H1 (cell line): ENCODE measurements at regions not wholly inside any gene's neighbourhood (a gene's known extent, or its start where the extent isn't known, plus 50 kb on each side); places are given as distances from the start of the nearest gene placed in this dataset.
A peak's percentile ranks its signal among the peaks of the same experiment; 100 is the strongest.

ENCODE experiments used
- CTCF ChIA-PET: fragments of 300-600 bp; sonication (Branson Sonifier 250); formaldehyde crosslinking; loops from one replicate; lab custom pipeline; 2021; ENCODE audit not compliant: partially characterized antibody; lab: Charles Lee
- POLR2A ChIA-PET: fragments of 300-600 bp; sonication (Branson Sonifier 250); formaldehyde crosslinking; loops from one replicate; lab custom pipeline; 2021; ENCODE audit warnings: inconsistent platforms; ENCODE audit not compliant: partially characterized antibody; lab: Charles Lee
- DNase-seq, 2 experiments: peaks; one replicate each; pipeline versions ENCODE4 v3.0.0 to v3.0.0-alpha.2; 2010 to 2022; ENCODE audit warnings: low spot score in 2 of 2, low read depth in 1 of 2, mixed read lengths in 1 of 2
- FAIRE-seq: peaks from 2 replicates; lab custom pipeline; 2011; peaks lifted over from hg19 to GRCh38; lab: Jason Lieb, UNC
- H2AFZ ChIP-seq: 2 replicates; pipeline ENCODE4 v1.8.1; 2012; ENCODE audit warnings: low read length, inconsistent platforms
- H2AK5ac ChIP-seq: 2 replicates; pipeline ENCODE4 v1.6.1; 2013; ENCODE audit warnings: low read depth, low read length
- H2BK120ac ChIP-seq: replicated peaks from 2 replicates; pipeline ENCODE3; 2013; ENCODE audit warnings: low read depth, low read length, inconsistent platforms
- H2BK12ac ChIP-seq: 2 replicates; pipeline ENCODE4 v1.6.1; 2013; ENCODE audit warnings: low read depth, low read length
- H2BK15ac ChIP-seq: 2 replicates; pipeline ENCODE4 v1.6.1; 2013; ENCODE audit warnings: low read length
- H2BK20ac ChIP-seq: 2 replicates; pipeline ENCODE4 v1.6.1; 2013; ENCODE audit warnings: low read length
- H2BK5ac ChIP-seq: 2 replicates; pipeline ENCODE4 v1.6.1; 2013; ENCODE audit warnings: low read depth, low read length
- H3K14ac ChIP-seq: 2 replicates; pipeline ENCODE4 v1.6.1; 2013; ENCODE audit warnings: inconsistent platforms; ENCODE audit not compliant: insufficient read length
- H3K18ac ChIP-seq: 2 replicates; pipeline ENCODE4 v1.6.1; 2013; ENCODE audit warnings: low read length; ENCODE audit errors: extremely low read depth
- H3K23ac ChIP-seq: 2 replicates; pipeline ENCODE4 v1.6.1; 2013; ENCODE audit warnings: inconsistent platforms; ENCODE audit not compliant: insufficient read length
- H3K23me2 ChIP-seq: 2 replicates; pipeline ENCODE4 v1.6.1; 2013; ENCODE audit warnings: low read depth, low read length
- H3K27ac ChIP-seq: 2 replicates; pipeline ENCODE4 v1.6.1; 2011; ENCODE audit warnings: low read depth, low read length, inconsistent platforms
- H3K27me3 ChIP-seq, 4 experiments: replicated peaks in 1 of 4; 1 replicate in 1 of 4; 2 replicates in 3 of 4; pipeline versions ENCODE4 v1.6.1 to v1.8.1; 2011 to 2013; ENCODE audit warnings: low read length in 3 of 4, mild to moderate bottlenecking in 3 of 4, inconsistent platforms in 2 of 4, mixed read lengths in 2 of 4, moderate library complexity in 1 of 4; ENCODE audit not compliant: control insufficient read depth in 3 of 4, insufficient read depth in 3 of 4; ENCODE audit errors: extremely low read depth in 1 of 4
- H3K36me3 ChIP-seq, 4 experiments: 2 replicates each; pipeline versions ENCODE4 v1.6.1 to v1.8.1; 2011 to 2013; ENCODE audit warnings: mild to moderate bottlenecking in 4 of 4, low read length in 3 of 4, moderate library complexity in 2 of 4, control low read depth in 1 of 4, inconsistent platforms in 1 of 4; ENCODE audit not compliant: insufficient read depth in 4 of 4, control insufficient read depth in 2 of 4
- H3K4ac ChIP-seq: replicated peaks from 2 replicates; pipeline ENCODE3; 2013; ENCODE audit warnings: low read length, low read depth, mixed read lengths, inconsistent platforms; ENCODE audit not compliant: insufficient read length
- H3K4me1 ChIP-seq, 4 experiments: replicated peaks in 1 of 4; 1 replicate in 1 of 4; 2 replicates in 3 of 4; pipeline versions ENCODE4 v1.6.1 to v1.8.1; 2011 to 2013; ENCODE audit warnings: low read length in 3 of 4, inconsistent platforms in 2 of 4, mixed read lengths in 1 of 4; ENCODE audit not compliant: insufficient read depth in 4 of 4, control insufficient read depth in 3 of 4
- H3K4me2 ChIP-seq, 2 experiments: 2 replicates each; pipeline versions ENCODE4 v1.6.1 to v1.8.1; 2011 to 2013; ENCODE audit warnings: low read depth in 2 of 2, low read length in 2 of 2, control low read depth in 1 of 2, inconsistent platforms in 1 of 2, mild to moderate bottlenecking in 1 of 2; ENCODE audit not compliant: insufficient read depth in 1 of 2
- H3K4me3 ChIP-seq, 4 experiments: fragments of 200-600, 300-600 bp in 1 of 4; sonication (generic), shearing (Covaris generic), sonication (Bioruptor Twin) in 1 of 4; 2 replicates each; pipeline versions ENCODE4 v1.5.1 to v1.8.1; 2011 to 2016; ENCODE audit warnings: low read length in 4 of 4, low read depth in 3 of 4, control low read depth in 2 of 4, inconsistent platforms in 2 of 4, mild to moderate bottlenecking in 2 of 4, mixed read lengths in 1 of 4, moderate library complexity in 1 of 4; ENCODE audit not compliant: insufficient read depth in 2 of 4; ENCODE audit errors: extremely low read depth in 1 of 4
- H3K56ac ChIP-seq: replicated peaks from 2 replicates; pipeline ENCODE3; 2013; ENCODE audit warnings: low read depth, mild to moderate bottlenecking, mixed read lengths, low read length, inconsistent platforms; ENCODE audit not compliant: insufficient read length
- H3K79me1 ChIP-seq: 2 replicates; pipeline ENCODE4 v1.6.1; 2013; ENCODE audit warnings: low read depth, low read length, control low read depth
- H3K79me2 ChIP-seq, 2 experiments: 2 replicates each; pipeline versions ENCODE4 v1.6.1 to v1.8.1; 2012 to 2013; ENCODE audit warnings: low read length in 2 of 2, mild to moderate bottlenecking in 2 of 2, inconsistent platforms in 1 of 2; ENCODE audit not compliant: insufficient read depth in 2 of 2, control insufficient read depth in 1 of 2
- H3K9ac ChIP-seq, 4 experiments: replicated peaks in 1 of 4; 1 replicate in 1 of 4; 2 replicates in 3 of 4; pipeline versions ENCODE4 v1.6.1 to v1.8.1; 2011 to 2013; ENCODE audit warnings: low read depth in 3 of 4, low read length in 3 of 4, control low read depth in 2 of 4, mild to moderate bottlenecking in 2 of 4, moderate library complexity in 2 of 4, inconsistent platforms in 1 of 4; ENCODE audit errors: extremely low read depth in 1 of 4
- H3K9me3 ChIP-seq, 2 experiments: 2 replicates each; pipeline versions ENCODE4 v1.6.1 to v1.8.1; 2012 to 2013; ENCODE audit warnings: mild to moderate bottlenecking in 2 of 2, moderate library complexity in 2 of 2, control low read depth in 1 of 2, inconsistent platforms in 1 of 2, low read depth in 1 of 2, low read length in 1 of 2, mixed read lengths in 1 of 2; ENCODE audit not compliant: insufficient read depth in 2 of 2
- H4K20me1 ChIP-seq, 2 experiments: replicated peaks in 1 of 2; 2 replicates each; pipeline versions ENCODE3 to v1.8.1; 2011 to 2013; ENCODE audit warnings: inconsistent platforms in 2 of 2, low read length in 2 of 2, mild to moderate bottlenecking in 1 of 2; ENCODE audit not compliant: insufficient read depth in 2 of 2, control insufficient read depth in 1 of 2
- H4K5ac ChIP-seq: 2 replicates; pipeline ENCODE4 v1.6.1; 2013; ENCODE audit warnings: low read length, low read depth, mixed read lengths, inconsistent platforms; ENCODE audit not compliant: insufficient read length
- H4K8ac ChIP-seq: 2 replicates; pipeline ENCODE4 v1.8.0; 2013; ENCODE audit warnings: mild to moderate bottlenecking, moderate library complexity, low read length, inconsistent platforms; ENCODE audit not compliant: insufficient read depth; ENCODE audit errors: extremely low read depth
- H4K91ac ChIP-seq: replicated peaks from 2 replicates; pipeline ENCODE3; 2013; ENCODE audit warnings: low read length, mixed read lengths, inconsistent platforms; ENCODE audit not compliant: insufficient read length
- CBX5 ChIP-seq: fragments of 300-800, 300-1000 bp; sonication (generic); IDR thresholded peaks from 2 replicates; pipeline ENCODE4 v1.7.1; 2016; ENCODE audit warnings: antibody characterized with exemption, low read length, low read depth
- KDM1A ChIP-seq: fragments of 200-600, 300-600 bp; sonication (generic); IDR thresholded peaks from 2 replicates; pipeline ENCODE4 v1.7.1; 2016; ENCODE audit warnings: mild to moderate bottlenecking, low read length, borderline replicate concordance
- WGBS, 2 experiments: shearing (Covaris generic) in 1 of 2; methylation state at CpG; one replicate each; pipeline versions ENCODE4 v1.1.6 to v1.1.7; 2013 to 2015; ENCODE audit warnings: low lambda C conversion rate in 2 of 2, mixed read lengths in 2 of 2, inconsistent platforms in 1 of 2, low coverage in 1 of 2, missing lambda C conversion rate in 1 of 2; ENCODE audit not compliant: insufficient replicate concordance in 2 of 2, insufficient coverage in 1 of 2, insufficient read length in 1 of 2; ENCODE audit errors: extremely low coverage in 1 of 2, missing lambda C conversion rate in 1 of 2; 5-methylcytosine and 5-hydroxymethylcytosine counted together

DNA sequence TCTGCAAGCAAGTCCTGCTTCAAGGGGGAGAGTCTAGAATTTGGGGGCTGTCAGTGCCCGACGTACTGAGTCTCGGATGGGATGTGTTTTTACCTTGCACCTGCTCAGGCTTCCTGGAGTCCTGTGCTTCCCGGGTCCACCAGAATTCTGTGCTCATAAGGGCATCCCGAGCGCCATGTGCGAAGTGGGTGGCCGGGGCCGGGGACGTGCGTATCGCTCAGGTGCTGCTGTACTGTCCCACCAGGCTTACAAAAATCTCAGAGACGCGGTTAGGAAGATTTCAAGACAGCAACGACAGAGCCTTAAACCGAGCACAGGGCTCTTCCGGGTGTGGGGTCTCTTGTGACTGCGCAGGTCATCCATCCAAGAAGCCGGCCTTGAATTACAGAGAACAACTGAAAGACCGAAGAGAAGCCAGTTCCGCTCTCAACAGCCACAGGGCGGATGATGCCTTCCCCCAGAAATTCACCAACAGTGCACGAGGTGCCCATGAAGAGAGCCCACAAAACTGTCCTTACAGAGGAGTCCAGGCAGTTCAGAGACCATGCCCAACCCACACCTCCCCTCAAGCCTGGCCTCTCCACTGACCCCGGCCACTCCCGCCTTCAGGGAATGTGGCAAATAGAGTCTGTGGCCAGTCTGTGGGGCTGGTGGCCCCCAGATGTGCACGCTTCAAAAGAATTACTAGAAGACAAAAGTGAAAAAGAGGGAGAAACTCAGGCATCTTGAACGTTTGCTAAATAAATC lies 104.7 kb downstream of the PXDC1 start:
- no peaks in the 10 kb centered on the region for H3K27me3 ChIP-seq
- DNase-seq, result peak in 1 of 2 experiments; percentile 34
- H3K27ac ChIP-seq, result no peak overlapping the region
- H3K23me2 ChIP-seq, result no peaks in the 10 kb centered on the region
- H2BK5ac ChIP-seq, result no peak overlapping the region
- ChIA-PET CTCF (no interaction called here), POLR2A (no interaction called here)
- no peak overlapping the region for H2BK15ac ChIP-seq
- no peak overlapping the region for H2BK20ac ChIP-seq
- H3K4me1 ChIP-seq, result no peaks in the 10 kb centered on the region
- no peak overlapping the region for H2BK120ac ChIP-seq
- FAIRE-seq, result no peak
- no peaks in the 10 kb centered on the region for H3K79me2 ChIP-seq
- H4K20me1 ChIP-seq, result no peaks in the 10 kb centered on the region
- no peak overlapping the region for H3K4ac ChIP-seq
- H2BK12ac ChIP-seq, result no peak overlapping the region
- H3K4me2 ChIP-seq, result no peak overlapping the region
- H4K8ac ChIP-seq, result no peak overlapping the region
- no peak overlapping the region for H4K5ac ChIP-seq
- no peak overlapping the region for H3K14ac ChIP-seq
- H3K18ac ChIP-seq, result no peak overlapping the region
- TF ChIP-seq KDM1A (no peak), CBX5 (no peak)
- 0 out of 2 replicates have a peak overlapping the region, but pooled peaks have one; percentile 26 for H2AFZ ChIP-seq
- no peak overlapping the region for H3K23ac ChIP-seq
- H3K79me1 ChIP-seq, result no peaks in the 10 kb centered on the region
- no peaks in the 10 kb centered on the region for H3K9me3 ChIP-seq
- no peak overlapping the region for H3K4me3 ChIP-seq
- WGBS, 2 experiments, result 87% methylated on average over 25 of the region's 27 CpGs; no CpG with 5 or more reads in 1 of the 2 experiments
- H3K36me3 ChIP-seq, result no peaks in the 10 kb centered on the region
- H3K56ac ChIP-seq, result no peak overlapping the region
- H2AK5ac ChIP-seq, result no peak overlapping the region
- no peak overlapping the region for H3K9ac ChIP-seq
- H4K91ac ChIP-seq, result no peak overlapping the region
